WTC11 (cell line): ENCODE measurements at regions not wholly inside any gene's neighbourhood (a gene's known extent, or its start where the extent isn't known, plus 50 kb on each side); places are given as distances from the start of the nearest gene placed in this dataset.

Source experiments
- CBFB ChIP-seq: sonication (generic); formaldehyde crosslinking; IDR thresholded peaks from 2 replicates; pipeline ENCODE4 v1.8.1; 2022; ENCODE audit warnings: mild to moderate bottlenecking, low read depth, missing genetic modification reagents
- CTCF ChIP-seq: fragments of 200-600 bp; IDR thresholded peaks from 2 replicates; pipeline ENCODE4 v1.8.0; 2022; ENCODE audit warnings: antibody characterized with exemption
- NR3C1 ChIP-seq: sonication (generic); formaldehyde crosslinking; conservative IDR thresholded peaks from 2 replicates; pipeline ENCODE4 v1.8.1; 2023; ENCODE audit warnings: low read depth, mild to moderate bottlenecking, missing genetic modification reagents
- SP1 ChIP-seq: sonication (generic); formaldehyde crosslinking; conservative IDR thresholded peaks from 2 replicates; pipeline ENCODE4 v1.8.1; 2022; ENCODE audit warnings: missing genetic modification reagents
- TEAD4 ChIP-seq: sonication (generic); formaldehyde crosslinking; IDR thresholded peaks from 2 replicates; pipeline ENCODE4 v1.8.0; 2022; ENCODE audit warnings: mild to moderate bottlenecking, missing genetic modification reagents
- USF1 ChIP-seq: sonication (generic); formaldehyde crosslinking; IDR thresholded peaks from 2 replicates; pipeline ENCODE4 v1.8.0; 2022; ENCODE audit warnings: mild to moderate bottlenecking, missing genetic modification reagents
- ZNF263 ChIP-seq: sonication (generic); formaldehyde crosslinking; IDR thresholded peaks from 2 replicates; pipeline ENCODE4 v1.8.1; 2022; ENCODE audit warnings: low read depth, mild to moderate bottlenecking, moderate library complexity, missing genetic modification reagents
- TF ChIP-seq, protein P1 (sequence below): sonication (generic); formaldehyde crosslinking; conservative IDR thresholded peaks from 2 replicates; pipeline ENCODE4 v1.8.1; 2022; ENCODE audit warnings: mild to moderate bottlenecking, missing genetic modification reagents
- TF ChIP-seq, protein P2 (sequence below): sonication (generic); formaldehyde crosslinking; IDR thresholded peaks from 2 replicates; pipeline ENCODE4 v1.8.1; 2022; ENCODE audit warnings: missing genetic modification reagents, borderline replicate concordance

GRCh38 chr5:28714907-28715698 lies 1676.7 kb upstream of the CDH9 start:
- TF ChIP-seq ZNF263 (no peak), SP1 (no peak), USF1 (CRISPR knock-in tag) (no peak), CBFB (CRISPR knock-in tag) (no peak), NR3C1 (CRISPR knock-in tag) (no peak), CTCF (no peak), TEAD4 (CRISPR knock-in tag) (no peak)
- TF ChIP-seq, protein P1, sequence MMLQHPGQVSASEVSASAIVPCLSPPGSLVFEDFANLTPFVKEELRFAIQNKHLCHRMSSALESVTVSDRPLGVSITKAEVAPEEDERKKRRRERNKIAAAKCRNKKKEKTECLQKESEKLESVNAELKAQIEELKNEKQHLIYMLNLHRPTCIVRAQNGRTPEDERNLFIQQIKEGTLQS (CRISPR knock-in tag) = no peak
- TF ChIP-seq, protein P2, sequence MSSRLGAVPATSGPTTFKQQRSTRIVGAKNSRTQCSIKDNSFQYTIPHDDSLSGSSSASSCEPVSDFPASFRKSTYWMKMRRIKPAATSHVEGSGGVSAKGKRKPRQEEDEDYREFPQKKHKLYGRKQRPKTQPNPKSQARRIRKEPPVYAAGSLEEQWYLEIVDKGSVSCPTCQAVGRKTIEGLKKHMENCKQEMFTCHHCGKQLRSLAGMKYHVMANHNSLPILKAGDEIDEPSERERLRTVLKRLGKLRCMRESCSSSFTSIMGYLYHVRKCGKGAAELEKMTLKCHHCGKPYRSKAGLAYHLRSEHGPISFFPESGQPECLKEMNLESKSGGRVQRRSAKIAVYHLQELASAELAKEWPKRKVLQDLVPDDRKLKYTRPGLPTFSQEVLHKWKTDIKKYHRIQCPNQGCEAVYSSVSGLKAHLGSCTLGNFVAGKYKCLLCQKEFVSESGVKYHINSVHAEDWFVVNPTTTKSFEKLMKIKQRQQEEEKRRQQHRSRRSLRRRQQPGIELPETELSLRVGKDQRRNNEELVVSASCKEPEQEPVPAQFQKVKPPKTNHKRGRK (CRISPR knock-in tag) = no peak
